HL-60 (cell line): ENCODE measurements at regions not wholly inside any gene's neighbourhood (a gene's known extent, or its start where the extent isn't known, plus 50 kb on each side); places are given as distances from the start of the nearest gene placed in this dataset.

Experiments used
- DNase-seq, 2 experiments: peaks; one replicate each; pipeline ENCODE4 v3.0.0-alpha.2; 2010 to 2020; ENCODE audit warnings: low read depth in 1 of 2, low spot score in 1 of 2
- H3K27ac ChIP-seq: fragments of 250-450 bp; sonication (Bioruptor Pico); replicated peaks from 2 replicates; pipeline ENCODE4 v1.5.1; 2020; ENCODE audit warnings: mild to moderate bottlenecking, moderate library complexity
- H3K27me3 ChIP-seq: fragments of 250-450 bp; sonication (Bioruptor Pico); 2 replicates; pipeline ENCODE4 v1.5.1; 2021; ENCODE audit warnings: mild to moderate bottlenecking, moderate library complexity; ENCODE audit not compliant: insufficient read depth, poor library complexity, severe bottlenecking
- H3K4me3 ChIP-seq: replicated peaks from 2 replicates; pipeline ENCODE4 v1.5.1; 2011; ENCODE audit warnings: mild to moderate bottlenecking, control low read depth, low read length; ENCODE audit not compliant: insufficient read depth
- GABPA ChIP-seq: IDR thresholded peaks from 2 replicates; pipeline ENCODE4 v1.6.1; 2012; ENCODE audit warnings: low read depth
- POLR2AphosphoS5 ChIP-seq: IDR thresholded peaks from 2 replicates; pipeline ENCODE4 v1.6.1; 2012; ENCODE audit warnings: low read depth
- REST ChIP-seq: IDR thresholded peaks from 2 replicates; pipeline ENCODE4 v1.6.1; 2012; ENCODE audit warnings: low read depth; ENCODE audit not compliant: insufficient replicate concordance
- SPI1 ChIP-seq: IDR thresholded peaks from 2 replicates; pipeline ENCODE4 v1.6.1; 2012; ENCODE audit warnings: low read depth, mild to moderate bottlenecking, borderline replicate concordance
- TF ChIP-seq, protein P1 (sequence below): IDR thresholded peaks from one replicate; pipeline ENCODE4 v1.5.1; 2011; ENCODE audit warnings: low read length, control low read depth, inconsistent platforms; ENCODE audit not compliant: insufficient read depth

DNA sequence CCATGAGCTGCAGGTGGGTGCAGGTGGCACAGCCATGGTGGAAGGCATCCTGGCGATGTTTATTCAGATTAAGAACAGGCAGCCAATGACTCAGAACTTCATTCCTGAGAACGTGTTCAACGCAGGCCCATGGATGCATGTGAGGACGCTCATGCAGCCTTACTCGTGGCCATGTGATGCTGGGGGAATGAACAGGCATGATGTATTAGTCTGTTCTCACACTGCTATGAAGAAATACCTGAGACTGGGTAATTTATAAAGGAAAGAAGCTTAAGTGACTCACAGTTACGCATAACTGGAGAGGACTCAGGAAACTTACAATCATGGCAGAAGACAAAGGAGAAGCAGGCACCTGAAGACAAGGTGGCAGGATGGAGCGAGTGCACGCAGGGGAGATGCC is 146.6 kb downstream of the RNASET2 start:
- no peak overlapping the region for H3K27ac ChIP-seq

GRCh38 chr6:166806962-166807757 is 149.2 kb downstream of the RNASET2 start:
- TF ChIP-seq REST (no peak), SPI1 (no peak), GABPA (no peak), POLR2AphosphoS5 (no peak)
- TF ChIP-seq, protein P1, sequence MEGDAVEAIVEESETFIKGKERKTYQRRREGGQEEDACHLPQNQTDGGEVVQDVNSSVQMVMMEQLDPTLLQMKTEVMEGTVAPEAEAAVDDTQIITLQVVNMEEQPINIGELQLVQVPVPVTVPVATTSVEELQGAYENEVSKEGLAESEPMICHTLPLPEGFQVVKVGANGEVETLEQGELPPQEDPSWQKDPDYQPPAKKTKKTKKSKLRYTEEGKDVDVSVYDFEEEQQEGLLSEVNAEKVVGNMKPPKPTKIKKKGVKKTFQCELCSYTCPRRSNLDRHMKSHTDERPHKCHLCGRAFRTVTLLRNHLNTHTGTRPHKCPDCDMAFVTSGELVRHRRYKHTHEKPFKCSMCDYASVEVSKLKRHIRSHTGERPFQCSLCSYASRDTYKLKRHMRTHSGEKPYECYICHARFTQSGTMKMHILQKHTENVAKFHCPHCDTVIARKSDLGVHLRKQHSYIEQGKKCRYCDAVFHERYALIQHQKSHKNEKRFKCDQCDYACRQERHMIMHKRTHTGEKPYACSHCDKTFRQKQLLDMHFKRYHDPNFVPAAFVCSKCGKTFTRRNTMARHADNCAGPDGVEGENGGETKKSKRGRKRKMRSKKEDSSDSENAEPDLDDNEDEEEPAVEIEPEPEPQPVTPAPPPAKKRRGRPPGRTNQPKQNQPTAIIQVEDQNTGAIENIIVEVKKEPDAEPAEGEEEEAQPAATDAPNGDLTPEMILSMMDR: no peak
- H3K27me3 ChIP-seq: no peaks in the 10 kb centered on the region
- H3K4me3 ChIP-seq: no peak overlapping the region
- no peak overlapping the region for H3K27ac ChIP-seq
- no peak for DNase-seq

More for the DNA sequence above, 146.6 kb downstream of the RNASET2 start:
- DNase-seq: no peak
- H3K4me3 ChIP-seq: no peak overlapping the region
- no peaks in the 10 kb centered on the region for H3K27me3 ChIP-seq
- TF ChIP-seq POLR2AphosphoS5 (no peak), GABPA (no peak), SPI1 (no peak), REST (no peak)
- TF ChIP-seq, protein P1: no peak

DNA sequence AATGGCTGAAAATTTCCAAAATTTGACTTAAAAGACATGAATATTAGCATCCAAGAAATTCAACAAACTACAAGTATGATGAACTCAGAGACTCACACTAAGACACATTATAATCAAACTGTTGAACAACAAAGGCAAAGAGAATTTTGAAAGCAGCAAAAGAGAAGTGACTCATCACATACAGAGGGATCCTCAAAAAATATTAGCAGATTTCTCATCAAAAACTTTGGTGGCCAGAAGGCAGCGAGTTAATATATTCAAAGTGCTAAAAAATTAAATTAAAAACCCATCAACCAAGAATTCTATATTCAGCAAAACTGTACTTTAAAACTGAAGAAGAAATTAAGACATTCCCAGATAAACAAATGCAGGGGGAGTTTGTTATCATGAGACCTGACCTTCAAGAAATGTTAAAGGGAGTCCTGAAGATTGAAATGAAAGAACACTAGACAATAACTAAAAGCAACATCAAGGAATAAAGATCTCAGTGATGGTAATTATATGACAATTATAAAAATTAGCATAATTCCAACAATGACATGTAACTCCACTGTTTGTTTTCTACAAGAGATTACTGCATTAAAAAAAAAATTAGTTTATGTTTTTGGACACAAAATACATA is 150.0 kb downstream of the RNASET2 start:
- no peak overlapping the region for H3K27ac ChIP-seq

More for the DNA sequence above, 150.0 kb downstream of the RNASET2 start:
- DNase-seq: no peak
- no peaks in the 10 kb centered on the region for H3K27me3 ChIP-seq
- H3K4me3 ChIP-seq: no peak overlapping the region
- TF ChIP-seq GABPA (no peak), POLR2AphosphoS5 (no peak), SPI1 (no peak), REST (no peak)
- TF ChIP-seq, protein P1: no peak
